Adrenal gland (tissue), 5 donors: ENCODE measurements at regions not wholly inside any gene's neighbourhood (a gene's known extent, or its start where the extent isn't known, plus 50 kb on each side); places are given as distances from the start of the nearest gene placed in this dataset.

ENCODE experiments used
- POLR2A ChIP-seq, 2 donors: fragments of 450-650 bp; IDR thresholded peaks; one replicate each; pipeline ENCODE4 v1.6.1; 2017; ENCODE audit warnings: antibody characterized with exemption in 2 of 2, mild to moderate bottlenecking in 2 of 2, moderate library complexity in 1 of 2
- TF ChIP-seq, protein P1 (sequence below), 6 experiments: fragments of 450-650 bp in 4 of 6; fragments of 200-600 bp in 2 of 6; sonication (generic) in 1 of 6; IDR thresholded peaks; 1 replicate in 5 of 6; 2 replicates in 1 of 6; pipeline versions ENCODE4 v1.5.1 to v1.8.0; 2016 to 2021; ENCODE audit warnings: antibody characterized with exemption in 6 of 6, mild to moderate bottlenecking in 2 of 6, moderate library complexity in 1 of 6
- donor health status: DM: no; HTN: no; CAD: no.

DNA sequence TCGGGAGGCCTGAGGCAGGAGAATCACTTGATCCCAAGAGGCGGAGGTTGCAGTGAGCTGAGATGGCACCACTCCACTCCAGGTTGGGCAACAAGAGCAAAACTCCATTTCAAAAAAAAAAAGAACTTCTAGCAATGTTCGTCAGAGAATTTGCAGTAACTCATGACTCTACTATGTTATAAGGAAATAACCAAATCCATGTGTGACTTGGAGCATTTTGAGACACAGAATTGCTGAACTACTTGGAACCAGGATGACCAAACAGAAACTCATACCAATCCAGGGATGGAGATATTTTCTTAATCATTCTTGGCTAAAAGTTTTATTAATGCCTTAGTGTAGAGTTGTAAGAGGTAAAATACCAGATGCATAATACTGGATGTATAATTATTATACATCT lies 99.9 kb upstream of the BNC2 start:
- TF ChIP-seq POLR2A (IDR thresholded peaks at IDR 0.05) = no peak
- TF ChIP-seq, protein P1, sequence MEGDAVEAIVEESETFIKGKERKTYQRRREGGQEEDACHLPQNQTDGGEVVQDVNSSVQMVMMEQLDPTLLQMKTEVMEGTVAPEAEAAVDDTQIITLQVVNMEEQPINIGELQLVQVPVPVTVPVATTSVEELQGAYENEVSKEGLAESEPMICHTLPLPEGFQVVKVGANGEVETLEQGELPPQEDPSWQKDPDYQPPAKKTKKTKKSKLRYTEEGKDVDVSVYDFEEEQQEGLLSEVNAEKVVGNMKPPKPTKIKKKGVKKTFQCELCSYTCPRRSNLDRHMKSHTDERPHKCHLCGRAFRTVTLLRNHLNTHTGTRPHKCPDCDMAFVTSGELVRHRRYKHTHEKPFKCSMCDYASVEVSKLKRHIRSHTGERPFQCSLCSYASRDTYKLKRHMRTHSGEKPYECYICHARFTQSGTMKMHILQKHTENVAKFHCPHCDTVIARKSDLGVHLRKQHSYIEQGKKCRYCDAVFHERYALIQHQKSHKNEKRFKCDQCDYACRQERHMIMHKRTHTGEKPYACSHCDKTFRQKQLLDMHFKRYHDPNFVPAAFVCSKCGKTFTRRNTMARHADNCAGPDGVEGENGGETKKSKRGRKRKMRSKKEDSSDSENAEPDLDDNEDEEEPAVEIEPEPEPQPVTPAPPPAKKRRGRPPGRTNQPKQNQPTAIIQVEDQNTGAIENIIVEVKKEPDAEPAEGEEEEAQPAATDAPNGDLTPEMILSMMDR (IDR thresholded peaks at IDR 0.05) = no peak
